ENCODE measurements at regions not wholly inside any gene's neighbourhood (a gene's known extent, or its start where the extent isn't known, plus 50 kb on each side); places are given as distances from the start of the nearest gene placed in this dataset.
"Not testable (repeated sequence)": the region's sequence is repeated elsewhere in the genome, so short reads cannot be mapped to it uniquely, and the experiment has no call there.

DNA sequence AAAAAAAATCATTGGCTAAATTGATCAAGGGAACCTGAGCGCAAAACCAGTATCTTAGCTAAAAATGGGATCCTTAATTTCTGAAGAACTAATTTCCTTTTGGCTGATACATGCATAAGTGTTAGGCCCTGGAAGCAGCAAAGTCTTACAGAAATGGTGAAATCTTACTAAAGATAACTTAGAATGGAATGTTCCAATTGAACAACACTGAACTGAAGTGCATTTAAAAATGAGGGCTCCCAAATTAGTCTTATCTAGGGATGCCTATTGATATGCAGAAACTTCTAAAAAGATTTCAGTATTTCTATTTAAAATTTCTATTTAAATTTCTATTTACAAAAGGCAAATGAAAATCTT lies 120.7 kb upstream of the BANK1 start:
- no peak for DNase-seq

- DNase-seq: no peak
These were observed 121.2 kb upstream of the BANK1 start for GRCh38 chr4:101669138-101669831.

DNA sequence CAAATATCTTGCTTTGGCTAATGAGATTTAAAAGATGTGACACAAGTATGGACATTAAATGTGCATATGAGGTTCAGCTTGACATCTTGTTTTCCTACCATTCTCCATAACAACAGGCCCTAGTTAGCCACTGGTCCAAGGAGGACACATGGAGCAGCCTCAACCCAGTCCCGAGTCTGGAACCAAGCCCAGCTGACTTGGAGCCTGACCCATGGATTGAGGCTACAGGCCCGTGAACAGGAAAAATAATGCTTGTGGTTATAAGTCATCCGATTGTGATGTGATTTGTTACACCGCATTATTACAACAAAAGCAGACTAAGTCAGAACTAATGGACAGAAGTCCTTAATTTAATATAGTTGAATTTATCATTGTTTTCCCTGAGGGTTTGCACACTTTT lies 123.2 kb upstream of the BANK1 start:
- no peak for DNase-seq

GRCh38 chr4:101660607-101661006 lies 129.9 kb upstream of the BANK1 start:
- no peak for DNase-seq

DNA sequence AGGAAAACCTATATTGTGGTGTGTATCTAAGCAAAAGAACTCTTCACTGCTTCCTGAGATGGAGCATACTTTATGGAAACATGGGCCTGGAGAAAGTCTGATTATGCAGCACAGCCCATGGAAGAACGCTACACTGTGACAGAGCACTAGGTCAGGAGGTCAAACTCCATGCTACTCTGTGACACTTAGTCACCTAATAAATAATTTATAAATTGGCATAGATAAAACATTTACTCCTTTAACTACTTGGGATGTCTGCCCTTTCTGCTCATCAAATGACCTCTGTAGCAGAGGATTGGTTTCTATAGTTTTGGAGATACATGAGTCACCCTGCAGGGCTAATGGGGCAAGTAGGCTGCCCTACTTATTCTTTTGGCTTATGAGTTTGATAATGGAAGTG lies 134.7 kb upstream of the BANK1 start:
- no peak for DNase-seq

DNA sequence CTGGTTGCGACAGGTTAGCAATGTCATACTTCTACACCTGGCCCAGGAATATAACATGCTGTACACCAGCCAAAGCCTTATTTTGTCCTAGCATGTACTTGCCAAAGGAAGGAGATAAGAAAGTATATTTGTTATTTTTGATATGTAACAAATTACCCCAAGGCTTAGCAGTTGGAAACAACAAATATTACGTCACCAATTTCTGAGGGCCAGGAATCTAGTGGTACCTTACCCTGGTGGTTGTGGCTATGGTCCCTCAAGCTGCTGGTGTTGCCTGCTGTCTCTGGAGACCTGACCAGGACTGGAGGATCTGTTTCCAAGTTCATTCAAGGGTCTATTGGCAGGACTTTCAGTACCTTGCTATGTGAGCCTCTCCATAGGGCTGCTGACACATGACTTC lies 135.5 kb upstream of the BANK1 start:
- no peak for DNase-seq

GRCh38 chr4:101651778-101652177 lies 138.8 kb upstream of the BANK1 start:
- DNase-seq: no peak

DNA sequence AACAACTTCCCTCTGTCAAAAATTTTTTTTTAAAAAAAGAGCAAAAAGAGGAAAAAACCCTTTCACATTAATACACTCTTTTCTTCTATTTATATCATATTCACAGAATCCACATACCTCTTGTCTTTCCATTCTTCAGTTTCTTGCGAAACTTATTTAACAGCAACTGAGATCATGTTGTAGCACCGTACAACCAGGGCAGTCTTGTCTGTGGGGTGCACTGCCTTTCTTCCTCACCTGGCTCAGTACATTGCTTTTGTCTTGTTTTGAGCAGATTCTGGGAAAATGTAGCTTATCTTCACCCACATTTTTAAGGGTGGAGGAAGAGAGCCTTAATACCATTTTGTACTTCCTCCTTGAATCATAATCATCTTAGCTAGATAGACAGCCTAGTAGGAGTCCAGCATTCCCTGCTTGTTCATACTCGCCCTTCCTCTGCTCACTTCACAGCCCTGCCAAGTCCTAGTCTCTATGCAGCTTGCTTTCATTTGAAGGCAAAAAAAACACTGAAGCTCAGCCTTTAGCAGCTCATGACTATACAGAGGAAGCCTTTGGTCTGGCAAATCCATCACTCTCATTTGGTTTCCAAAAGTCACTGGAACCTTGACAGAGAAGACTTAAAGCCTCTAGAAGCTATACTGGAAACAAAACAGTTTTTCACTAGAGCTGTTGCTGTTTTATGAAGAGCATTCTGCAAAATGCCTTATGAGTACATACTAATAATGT lies 140.6 kb upstream of the BANK1 start:
- no peak for DNase-seq

DNA sequence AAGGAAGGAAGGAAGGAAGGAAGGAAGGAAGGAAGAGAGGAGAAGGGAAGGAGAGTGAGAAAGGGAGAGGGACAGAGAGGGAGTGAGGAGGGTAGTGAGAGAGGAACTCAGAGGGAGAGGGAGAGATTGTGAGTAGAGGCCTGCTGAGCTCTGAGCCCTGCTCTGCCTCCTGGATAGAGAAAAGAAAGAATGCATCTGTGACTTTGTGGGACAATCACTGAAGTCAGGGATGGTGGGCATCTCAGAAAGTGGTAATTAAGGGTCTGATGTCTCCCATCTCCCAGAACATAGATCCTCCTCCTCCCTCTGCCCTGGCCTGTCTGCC lies 142.9 kb upstream of the BANK1 start:
- no peak for DNase-seq

GRCh38 chr4:101644516-101644915 lies 146.0 kb upstream of the BANK1 start:
- no peak for DNase-seq

- DNase-seq: no peak
These were observed 147.2 kb upstream of the BANK1 start for GRCh38 chr4:101643186-101643837.

DNA sequence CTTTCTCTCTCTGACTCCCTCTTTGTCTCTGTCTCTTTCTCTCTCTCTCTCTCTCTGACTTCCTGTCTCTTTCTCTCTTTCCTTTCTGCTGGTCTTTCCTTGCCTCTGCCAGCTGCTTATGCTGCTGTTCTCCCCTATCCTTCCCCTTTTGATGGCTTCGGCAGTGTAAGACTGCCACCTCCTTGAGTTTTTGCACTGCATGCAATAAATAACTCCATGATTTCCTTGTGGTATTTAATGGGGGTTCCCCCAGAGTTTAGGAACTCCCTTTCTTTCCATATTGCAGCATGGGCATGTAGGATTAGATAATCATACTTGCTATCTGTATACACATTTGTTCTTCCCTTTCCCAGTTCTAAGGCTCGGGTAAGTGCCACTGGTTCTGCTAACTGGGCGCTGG lies 157.8 kb upstream of the BANK1 start:
- DNase-seq: not testable (repeated sequence)

GRCh38 chr4:101630319-101630986 lies 160.1 kb upstream of the BANK1 start:
- no peak for DNase-seq

- DNase-seq: no peak
These were observed 169.4 kb upstream of the BANK1 start for GRCh38 chr4:101621120-101621519.

GRCh38 chr4:101615652-101616051 lies 174.9 kb upstream of the BANK1 start:
- DNase-seq: no peak

GRCh38 chr4:101606989-101607388 lies 183.5 kb upstream of the BANK1 start:
- DNase-seq: not testable (repeated sequence)

- no peak for DNase-seq
These were observed 185.6 kb upstream of the BANK1 start for GRCh38 chr4:101604976-101605375.

DNA sequence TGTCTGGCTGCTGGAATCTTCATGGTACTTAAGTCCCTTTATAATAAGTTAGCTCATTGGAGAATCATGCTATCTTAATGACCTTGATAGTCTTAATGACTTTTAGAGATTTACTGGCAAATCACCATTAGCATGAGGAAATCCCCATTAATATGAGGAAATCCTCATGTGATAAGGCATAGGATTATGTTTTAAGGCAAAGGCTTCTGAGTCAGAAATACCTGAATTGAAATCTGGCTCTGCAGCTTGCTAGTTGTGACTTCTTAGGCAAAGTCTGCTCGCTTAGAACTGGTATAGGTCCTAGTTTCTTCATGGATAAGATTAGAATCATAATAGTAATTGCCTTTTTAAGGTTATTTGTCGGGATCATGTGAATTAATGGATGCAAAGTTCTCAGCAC lies 190.2 kb upstream of the BANK1 start:
- no peak for DNase-seq

DNA sequence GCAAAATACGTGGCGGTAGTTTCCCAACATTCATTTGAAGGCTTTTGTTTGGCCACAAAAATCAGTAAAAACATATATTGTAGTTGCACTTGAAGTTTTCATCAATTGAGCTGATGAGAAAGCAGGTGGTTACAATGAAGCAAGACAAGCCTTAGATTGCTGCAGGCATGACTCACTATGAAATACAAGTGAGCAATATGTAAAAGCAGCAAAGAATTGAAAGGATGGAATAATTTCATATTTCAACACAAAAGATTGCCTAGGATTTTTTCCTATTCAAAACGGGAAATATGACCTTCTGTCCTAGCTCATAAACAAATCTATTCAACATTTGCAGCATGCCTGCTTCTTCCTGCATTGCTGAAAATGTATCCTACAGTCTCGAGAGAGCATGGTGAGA lies 190.9 kb upstream of the BANK1 start:
- no peak for DNase-seq

- DNase-seq: no peak
These were observed 193.6 kb upstream of the BANK1 start for GRCh38 chr4:101596781-101597552.

- no peak for DNase-seq
These were observed 195.9 kb upstream of the BANK1 start for GRCh38 chr4:101594588-101594987.

DNA sequence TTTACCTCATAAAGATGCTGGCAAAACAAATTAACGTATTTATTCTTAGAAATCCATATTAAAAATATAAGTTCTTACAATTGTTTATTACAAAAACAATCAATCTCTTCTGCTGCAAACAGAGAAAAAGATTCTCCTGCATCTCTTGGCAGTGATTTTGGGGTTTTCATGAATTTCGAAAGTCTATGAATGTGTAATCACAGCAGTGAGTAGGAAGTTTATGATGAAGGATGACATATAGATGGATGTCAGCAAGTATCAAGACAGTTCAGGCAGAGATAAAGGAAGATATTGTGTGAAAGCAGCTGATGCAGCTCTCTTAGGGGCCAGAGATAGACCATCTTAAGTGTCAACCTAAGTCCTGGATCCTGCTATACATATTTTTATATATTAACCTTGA lies 196.9 kb upstream of the BANK1 start:
- DNase-seq: no peak

- no peak for DNase-seq
These were observed 206.2 kb upstream of the BANK1 start for GRCh38 chr4:101584306-101584705.

All from NCI-H2081 (cell line).